ENCODE measurements at regions not wholly inside any gene's neighbourhood (a gene's known extent, or its start where the extent isn't known, plus 50 kb on each side); places are given as distances from the start of the nearest gene placed in this dataset.

GRCh38 chr5:143987751-143988560 is 176.0 kb downstream of the HMHB1 start:
- Histone ChIP-seq H3K27me3 (ENCODE audit: insufficient read depth, low read depth, low read length) (no peaks in the 10 kb centered on the region), H3K36me3 (ENCODE audit: insufficient read depth, low read length) (no peaks in the 10 kb centered on the region), H3K9me3 (ENCODE audit: low read length) (no peaks in the 10 kb centered on the region), H3K4me3 (ENCODE audit: low read length) (no peak overlapping the region), H3K79me2 (replicated peaks; ENCODE audit: insufficient read depth, low read length) (no peaks in the 10 kb centered on the region), H3K4me2 (ENCODE audit: low read length) (no peak overlapping the region), H2AFZ (ENCODE audit: low read depth, low read length) (no peak overlapping the region), H3K27ac (ENCODE audit: low read length) (no peak overlapping the region), H3F3A (ENCODE audit: insufficient read depth, low read length, poor library complexity, severe bottlenecking) (no peaks in the 10 kb centered on the region), H3K9me2 (ENCODE audit: insufficient read depth, low read length) (no peaks in the 10 kb centered on the region), H3K9ac (ENCODE audit: low read length) (no peak overlapping the region), H4K20me1 (ENCODE audit: insufficient read depth) (no peaks in the 10 kb centered on the region)
- TF ChIP-seq MXI1 (conservative IDR thresholded peaks at IDR 0.05; ENCODE audit: poor library complexity, severe bottlenecking) (no peak), RAD21 (conservative IDR thresholded peaks at IDR 0.05) (no peak), REST (IDR thresholded peaks at IDR 0.05; ENCODE audit: borderline replicate concordance) (no peak), POLR2AphosphoS5 (IDR thresholded peaks at IDR 0.05) (no peak), SMC3 (conservative IDR thresholded peaks at IDR 0.05; ENCODE audit: poor library complexity) (no peak), EZH2 (IDR thresholded peaks at IDR 0.05; ENCODE audit: borderline replicate concordance, insufficient read depth, low read length, poor library complexity, severe bottlenecking) (no peak), EP300 (conservative IDR thresholded peaks at IDR 0.05; ENCODE audit: poor library complexity, severe bottlenecking) (no peak), TAF1 (IDR thresholded peaks at IDR 0.05; ENCODE audit: low read depth) (no peak)
- TF ChIP-seq, protein P1, sequence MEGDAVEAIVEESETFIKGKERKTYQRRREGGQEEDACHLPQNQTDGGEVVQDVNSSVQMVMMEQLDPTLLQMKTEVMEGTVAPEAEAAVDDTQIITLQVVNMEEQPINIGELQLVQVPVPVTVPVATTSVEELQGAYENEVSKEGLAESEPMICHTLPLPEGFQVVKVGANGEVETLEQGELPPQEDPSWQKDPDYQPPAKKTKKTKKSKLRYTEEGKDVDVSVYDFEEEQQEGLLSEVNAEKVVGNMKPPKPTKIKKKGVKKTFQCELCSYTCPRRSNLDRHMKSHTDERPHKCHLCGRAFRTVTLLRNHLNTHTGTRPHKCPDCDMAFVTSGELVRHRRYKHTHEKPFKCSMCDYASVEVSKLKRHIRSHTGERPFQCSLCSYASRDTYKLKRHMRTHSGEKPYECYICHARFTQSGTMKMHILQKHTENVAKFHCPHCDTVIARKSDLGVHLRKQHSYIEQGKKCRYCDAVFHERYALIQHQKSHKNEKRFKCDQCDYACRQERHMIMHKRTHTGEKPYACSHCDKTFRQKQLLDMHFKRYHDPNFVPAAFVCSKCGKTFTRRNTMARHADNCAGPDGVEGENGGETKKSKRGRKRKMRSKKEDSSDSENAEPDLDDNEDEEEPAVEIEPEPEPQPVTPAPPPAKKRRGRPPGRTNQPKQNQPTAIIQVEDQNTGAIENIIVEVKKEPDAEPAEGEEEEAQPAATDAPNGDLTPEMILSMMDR (IDR thresholded peaks at IDR 0.05; ENCODE audit: poor library complexity, severe bottlenecking) = no peak

DNA sequence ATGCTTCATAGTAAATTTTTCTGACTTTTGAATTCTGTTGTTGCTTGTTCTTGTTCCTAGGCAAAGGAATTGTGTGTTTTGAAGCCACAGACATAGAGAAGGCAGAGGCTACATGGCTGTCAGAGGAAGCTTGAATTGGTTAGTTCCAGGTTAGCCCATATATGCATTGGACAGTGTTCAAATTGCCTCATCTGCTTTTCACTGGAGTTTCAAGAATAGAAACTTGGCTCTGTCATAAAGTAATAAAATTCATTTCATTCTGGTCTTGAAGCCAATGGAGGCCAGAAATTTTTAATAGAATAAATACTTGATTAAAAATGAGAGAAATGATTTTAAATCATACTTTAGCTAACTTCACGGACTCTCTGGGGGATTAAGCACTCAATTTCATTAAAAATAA is 178.0 kb downstream of the YIPF5 start:
- Histone ChIP-seq H3K27me3 (ENCODE audit: insufficient read depth, low read depth, low read length) (no peaks in the 10 kb centered on the region), H3K36me3 (ENCODE audit: insufficient read depth, low read length) (no peaks in the 10 kb centered on the region), H3F3A (ENCODE audit: insufficient read depth, low read length, poor library complexity, severe bottlenecking) (no peaks in the 10 kb centered on the region), H3K4me3 (ENCODE audit: low read length) (no peak overlapping the region), H3K9me3 (ENCODE audit: low read length) (no peaks in the 10 kb centered on the region), H3K4me2 (ENCODE audit: low read length) (no peak overlapping the region), H4K20me1 (ENCODE audit: insufficient read depth) (no peaks in the 10 kb centered on the region), H3K27ac (ENCODE audit: low read length) (no peak overlapping the region), H2AFZ (ENCODE audit: low read depth, low read length) (no peak overlapping the region), H3K79me2 (replicated peaks; ENCODE audit: insufficient read depth, low read length) (no peaks in the 10 kb centered on the region), H3K9me2 (ENCODE audit: insufficient read depth, low read length) (no peaks in the 10 kb centered on the region), H3K9ac (ENCODE audit: low read length) (no peak overlapping the region)
- TF ChIP-seq POLR2AphosphoS5 (IDR thresholded peaks at IDR 0.05) (no peak), RAD21 (conservative IDR thresholded peaks at IDR 0.05) (no peak), MXI1 (conservative IDR thresholded peaks at IDR 0.05; ENCODE audit: poor library complexity, severe bottlenecking) (no peak), EP300 (conservative IDR thresholded peaks at IDR 0.05; ENCODE audit: poor library complexity, severe bottlenecking) (no peak), EZH2 (IDR thresholded peaks at IDR 0.05; ENCODE audit: borderline replicate concordance, insufficient read depth, low read length, poor library complexity, severe bottlenecking) (no peak), REST (IDR thresholded peaks at IDR 0.05; ENCODE audit: borderline replicate concordance) (no peak), SMC3 (conservative IDR thresholded peaks at IDR 0.05; ENCODE audit: poor library complexity) (no peak), TAF1 (IDR thresholded peaks at IDR 0.05; ENCODE audit: low read depth) (no peak)
- TF ChIP-seq, protein P1 (IDR thresholded peaks at IDR 0.05; ENCODE audit: poor library complexity, severe bottlenecking) = no peak

All from neural cell (in vitro differentiated cells).